ENCODE measurements at regions not wholly inside any gene's neighbourhood (a gene's known extent, or its start where the extent isn't known, plus 50 kb on each side); places are given as distances from the start of the nearest gene placed in this dataset.

GRCh38 chr3:78266550-78266949 is 1226.7 kb downstream of the ROBO2 start:
- peak; percentile 21 for DNase-seq

DNA sequence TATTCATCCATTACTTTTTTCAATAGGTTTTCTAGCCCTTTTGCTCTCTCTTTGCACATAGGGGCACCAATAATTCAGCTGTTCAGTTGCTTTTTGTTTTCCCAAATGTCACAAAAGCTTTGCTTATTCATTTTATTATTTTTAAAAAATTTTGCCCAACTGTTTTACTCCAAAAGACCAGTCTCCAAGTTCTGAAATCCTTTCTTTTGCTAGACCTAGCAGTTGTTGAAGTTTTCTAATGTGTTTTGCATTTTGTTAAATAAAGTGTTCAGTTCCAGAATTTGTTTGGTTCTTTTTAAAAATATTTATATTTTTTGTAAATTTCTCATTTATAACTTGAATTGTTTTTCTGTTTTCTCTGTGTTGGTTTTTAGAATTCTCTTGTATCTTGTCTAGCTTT is 1227.3 kb downstream of the ROBO2 start:
- DNase-seq, result no peak

- no peak for DNase-seq
Observed at GRCh38 chr3:78268087-78268486, 1228.2 kb downstream of the ROBO2 start.

DNA sequence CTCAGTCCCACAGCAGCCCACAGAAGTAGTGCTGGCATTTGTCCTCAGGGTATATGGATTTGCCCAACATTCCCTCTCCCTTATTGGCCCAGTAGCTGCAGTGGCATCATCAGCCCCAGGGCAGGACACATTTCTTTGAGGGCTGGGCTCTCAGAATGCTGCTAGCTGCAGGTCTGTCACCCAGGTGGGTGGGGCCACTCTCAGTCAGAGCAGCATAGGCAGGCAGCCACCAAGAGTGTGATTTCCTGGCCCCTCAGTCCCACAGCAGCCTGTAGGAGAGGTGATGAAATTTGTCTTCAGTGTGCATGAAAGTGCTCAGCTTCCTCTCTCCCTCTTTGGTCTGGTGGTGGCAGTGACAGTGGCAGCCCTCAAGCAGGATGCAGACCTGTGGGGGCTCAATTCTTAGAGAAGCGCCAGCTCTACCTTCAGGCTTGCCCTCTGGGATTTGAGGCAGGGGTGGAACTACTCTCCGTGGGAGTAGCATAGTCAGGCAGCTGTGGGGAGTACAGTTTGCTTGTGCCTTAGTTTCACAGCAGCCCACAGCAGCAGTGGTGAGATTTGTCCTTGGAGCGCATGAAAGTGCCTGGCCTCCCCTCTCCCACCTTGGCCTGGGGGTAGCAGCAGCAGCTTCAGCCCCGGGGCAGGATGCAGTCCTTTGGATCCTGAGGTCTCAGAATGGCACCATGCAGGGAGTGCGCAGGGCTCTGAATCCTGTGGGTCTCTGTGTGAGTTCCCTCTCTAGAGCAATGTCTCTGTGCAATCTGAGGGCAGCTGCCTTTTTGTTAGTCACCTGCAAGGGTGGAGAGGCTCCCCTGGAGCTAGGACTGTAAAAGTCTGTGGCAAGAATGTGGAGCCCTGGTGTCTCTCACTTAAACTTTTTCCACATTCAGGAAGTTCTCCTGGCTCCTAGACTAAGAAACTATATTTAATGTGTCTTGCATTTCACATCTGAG is 1229.1 kb downstream of the ROBO2 start:
- no peak for DNase-seq

DNA sequence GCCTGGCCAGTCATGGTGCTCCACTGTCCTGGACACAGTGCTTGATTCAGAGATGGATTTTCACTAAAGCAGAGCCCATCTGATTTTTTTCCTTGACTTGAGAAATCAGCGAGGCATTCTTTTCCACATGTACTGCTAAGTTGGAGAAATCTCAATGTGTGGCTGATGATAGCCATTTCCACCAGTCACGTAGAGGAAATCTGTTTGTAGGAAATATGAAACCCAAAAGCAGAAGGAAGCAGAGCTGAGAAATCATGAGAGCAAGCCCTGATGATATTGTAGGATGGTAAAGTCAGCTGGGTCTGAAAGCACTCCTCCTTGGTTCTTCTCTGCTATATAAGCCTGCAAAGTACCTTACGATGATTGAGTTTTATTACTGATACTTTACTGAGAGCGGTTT is 1233.4 kb downstream of the ROBO2 start:
- no peak for DNase-seq

DNA sequence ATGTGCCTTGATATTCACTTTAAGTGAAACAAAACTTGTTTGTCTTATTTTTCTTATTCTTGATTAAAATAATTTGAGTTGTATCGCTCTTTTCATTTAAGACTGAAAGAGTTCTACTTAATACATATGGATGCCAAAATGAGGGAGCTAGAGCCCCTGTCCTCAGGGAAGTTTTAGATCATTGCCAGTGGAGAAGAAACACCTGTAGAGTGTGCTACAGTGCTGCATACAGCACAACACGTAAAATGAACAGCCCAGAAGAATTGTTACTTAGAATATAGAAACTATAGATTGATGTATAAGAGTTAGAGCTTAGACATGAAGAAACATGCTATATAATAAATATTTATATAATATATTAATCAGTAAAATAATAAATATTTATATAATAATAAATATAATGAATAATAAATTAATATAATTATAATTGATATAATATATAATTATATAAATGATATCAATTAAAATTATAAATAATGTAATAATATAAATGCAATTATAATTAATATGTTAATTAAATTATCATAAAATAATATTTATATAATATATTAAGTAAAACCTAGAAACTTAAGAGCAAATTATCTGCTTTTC is 1234.7 kb downstream of the ROBO2 start:
- no peak for DNase-seq

DNA sequence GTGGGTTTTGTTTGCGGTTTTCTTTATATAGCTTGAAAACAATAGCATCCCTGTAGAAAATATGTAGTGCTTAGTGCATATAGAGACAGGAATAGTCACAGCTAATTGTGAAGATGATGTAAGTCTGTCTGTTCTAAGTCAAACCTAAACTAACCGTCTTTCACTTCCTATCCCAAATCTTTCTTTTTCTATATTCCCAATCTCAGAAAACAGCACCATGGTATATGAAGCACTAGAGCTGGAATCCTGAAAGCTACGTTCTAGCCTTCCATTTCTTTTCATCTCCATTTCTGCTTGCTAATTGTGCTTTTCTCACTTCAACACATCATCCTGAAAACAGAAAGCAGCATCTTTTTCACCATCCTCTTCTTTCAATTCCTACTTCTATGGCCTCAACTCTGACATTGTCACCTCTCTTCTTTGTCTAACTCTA is 1235.5 kb downstream of the ROBO2 start:
- DNase-seq, result no peak

GRCh38 chr3:78277220-78277619 is 1237.3 kb downstream of the ROBO2 start:
- DNase-seq, result no peak

GRCh38 chr3:78277801-78278200 is 1237.9 kb downstream of the ROBO2 start:
- DNase-seq, result no peak

DNA sequence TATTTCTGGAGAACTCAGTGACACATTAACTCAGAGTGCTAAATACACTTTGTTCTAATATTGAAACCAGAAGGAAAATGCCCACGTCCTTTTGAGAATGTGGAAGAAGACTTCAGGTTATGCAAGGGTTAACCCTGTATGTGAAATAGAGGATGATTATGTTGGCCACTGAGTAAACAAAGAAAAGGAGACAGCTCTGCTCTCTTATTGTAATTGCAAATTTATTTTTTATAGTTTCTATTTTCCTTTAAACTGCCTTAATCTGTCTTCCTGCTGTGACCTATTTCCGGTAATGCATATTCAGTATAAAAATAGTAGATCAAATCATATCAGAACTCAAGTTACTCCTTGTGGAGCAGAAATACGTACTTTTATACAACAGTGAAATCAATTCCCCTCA is 1239.2 kb downstream of the ROBO2 start:
- no peak for DNase-seq

DNA sequence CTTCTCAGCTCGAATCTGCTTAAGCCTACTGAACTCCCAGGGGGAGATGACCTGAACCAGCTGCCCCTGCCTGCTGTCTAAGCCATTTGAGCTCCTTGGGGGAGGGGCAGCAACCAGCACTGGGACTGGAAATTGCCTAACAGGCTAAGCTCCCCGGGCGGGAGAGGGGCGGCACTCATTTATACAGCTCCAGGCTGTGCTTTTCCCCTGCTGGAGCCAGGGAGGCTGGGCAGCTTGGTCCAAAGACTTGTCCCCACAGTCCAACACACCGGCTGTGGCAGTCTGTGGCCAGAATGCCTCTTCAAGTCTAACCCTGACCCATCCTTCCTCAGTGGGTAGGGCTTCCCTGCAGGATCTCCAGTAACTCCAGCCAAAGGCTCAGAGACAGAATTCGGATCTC is 1241.5 kb downstream of the ROBO2 start:
- DNase-seq, result no peak

DNA sequence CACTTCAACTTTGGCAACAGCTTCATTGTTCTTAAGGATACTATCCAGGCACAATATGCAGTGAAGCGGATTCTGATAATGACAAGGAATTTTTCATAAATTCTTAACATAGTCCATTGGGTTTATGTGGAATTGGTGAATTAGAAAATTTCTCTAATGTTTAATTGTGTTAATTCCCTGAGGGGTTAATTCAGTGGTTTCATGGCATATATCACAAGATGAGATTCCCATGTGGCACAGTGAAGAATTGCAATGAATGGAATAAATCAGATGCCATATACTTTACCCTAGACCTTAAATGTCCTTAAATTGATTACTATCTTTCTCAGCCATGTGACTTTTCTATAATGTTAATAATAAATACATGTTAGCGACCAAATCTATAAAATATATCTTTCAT is 1244.1 kb downstream of the ROBO2 start:
- DNase-seq, result no peak

DNA sequence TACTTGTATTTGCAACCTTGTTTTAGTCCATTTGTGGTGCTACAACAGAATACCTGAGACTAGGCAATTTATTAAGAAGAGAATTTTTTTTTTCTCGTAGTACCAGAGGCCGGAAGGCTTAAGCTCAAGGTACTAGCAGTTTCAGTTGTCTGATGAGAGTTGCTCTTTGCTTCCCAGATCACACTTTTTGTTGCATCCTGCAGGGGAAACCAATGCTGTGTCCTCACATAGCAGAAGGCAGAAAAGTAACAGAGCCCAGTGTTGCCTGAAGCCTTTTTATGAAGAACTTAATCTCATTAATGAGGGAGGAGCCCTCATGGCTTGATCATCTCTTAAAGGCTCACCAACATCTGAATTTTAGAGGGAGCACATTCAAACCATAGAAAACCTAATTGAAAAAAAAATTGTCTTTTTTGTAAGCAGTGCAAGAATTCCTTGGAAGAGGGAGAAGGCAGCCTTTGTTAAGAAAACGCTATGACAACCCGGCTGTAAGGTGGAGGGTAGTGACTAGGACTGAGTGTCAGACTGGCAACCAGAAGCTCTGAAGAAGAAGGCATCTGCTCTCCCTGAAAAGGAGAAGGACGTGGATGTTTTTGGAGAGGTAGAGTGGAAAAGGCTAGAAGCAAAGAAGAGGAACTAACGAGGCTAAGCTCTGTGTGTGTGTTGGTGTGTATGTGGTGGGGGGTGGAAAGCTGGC is 1245.3 kb downstream of the ROBO2 start:
- no peak for DNase-seq

GRCh38 chr3:78287085-78287484 is 1247.2 kb downstream of the ROBO2 start:
- peak; percentile 39 for DNase-seq

- no peak for DNase-seq
Observed at GRCh38 chr3:78293284-78293683, 1253.4 kb downstream of the ROBO2 start.

- no peak for DNase-seq
Observed at GRCh38 chr3:78304115-78304514, 1264.2 kb downstream of the ROBO2 start.

- no peak for DNase-seq
Observed at GRCh38 chr3:78312851-78313250, 1273.0 kb downstream of the ROBO2 start.

- DNase-seq, result no peak
Observed at GRCh38 chr3:78313332-78313731, 1273.4 kb downstream of the ROBO2 start.

GRCh38 chr3:78314327-78314726 is 1274.4 kb downstream of the ROBO2 start:
- DNase-seq, result no peak

DNA sequence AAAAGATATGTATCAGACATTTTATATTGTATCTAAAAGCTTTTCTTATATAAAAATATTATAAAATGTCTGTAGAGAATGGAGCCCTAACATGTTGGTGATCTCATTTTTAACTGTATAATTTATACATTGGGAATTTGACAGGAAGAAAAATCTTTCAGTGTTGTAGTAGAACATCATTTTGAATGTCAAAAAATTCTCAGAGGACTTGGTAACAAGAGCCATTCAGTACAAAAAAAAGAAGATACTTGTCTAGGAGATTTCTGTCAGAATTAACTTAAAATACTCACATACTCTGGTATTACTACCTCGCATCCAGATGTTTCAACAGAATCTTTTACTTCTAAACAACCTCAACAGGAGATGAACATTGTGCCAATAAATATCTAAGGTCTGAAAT is 1277.9 kb downstream of the ROBO2 start:
- DNase-seq, result no peak

DNA sequence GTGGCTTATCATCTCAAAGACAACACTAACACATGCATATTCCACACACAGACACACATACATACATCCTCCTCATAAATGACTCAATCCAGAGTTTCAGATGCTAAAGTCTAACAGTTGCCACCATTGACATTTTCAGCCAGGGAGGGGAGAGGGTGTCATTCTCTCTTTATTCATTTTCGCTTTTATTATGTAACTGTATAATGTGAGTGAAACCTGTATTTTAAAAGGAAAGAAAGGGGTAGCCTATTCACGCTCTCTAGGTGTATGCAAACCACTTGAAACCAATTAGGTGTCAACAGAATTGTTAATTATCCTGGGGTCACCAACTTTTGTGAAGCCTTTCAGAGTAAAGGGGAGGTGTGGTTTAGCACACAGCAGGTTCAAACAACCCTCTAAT is 1282.9 kb downstream of the ROBO2 start:
- no peak for DNase-seq

GRCh38 chr3:78337801-78338211 is 1297.9 kb downstream of the ROBO2 start:
- peak; percentile 16 for DNase-seq

DNA sequence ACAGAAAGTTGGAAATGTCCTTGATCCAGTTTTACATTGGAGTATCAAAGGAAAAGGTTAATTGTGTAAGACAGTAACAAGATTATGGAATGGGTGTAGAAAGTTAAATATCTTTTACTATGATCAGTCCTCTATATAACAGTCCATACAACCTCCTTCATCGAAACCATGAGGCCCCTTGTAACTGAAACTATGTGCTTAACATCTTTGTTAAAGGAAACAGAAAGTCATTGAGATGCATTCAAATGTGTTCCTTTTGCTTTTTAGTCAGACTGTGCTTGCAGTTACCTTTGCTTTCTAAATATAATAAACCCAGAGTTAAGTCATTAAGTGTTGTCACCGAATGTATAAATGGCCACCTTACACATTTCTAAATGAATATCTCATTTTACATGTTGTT is 1298.5 kb downstream of the ROBO2 start:
- DNase-seq, result no peak

DNA sequence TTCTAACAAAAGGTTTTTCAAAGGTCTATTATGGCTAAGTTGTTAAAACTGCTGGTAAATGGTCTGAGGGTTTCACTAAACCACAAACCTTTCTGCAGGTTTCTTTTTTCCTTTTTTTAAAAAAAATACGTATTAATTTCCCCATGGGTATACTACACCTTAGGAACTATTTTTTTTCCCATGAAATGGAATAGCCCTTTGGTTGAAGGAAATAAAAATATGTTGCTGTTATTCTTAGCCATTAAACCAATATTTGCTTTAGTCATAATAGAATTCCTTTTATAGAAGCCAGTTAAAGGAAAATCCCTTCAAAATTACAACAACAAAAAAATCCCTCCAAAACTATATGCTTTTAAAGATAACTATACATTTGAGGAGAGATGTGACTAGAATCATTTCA is 1303.3 kb downstream of the ROBO2 start:
- DNase-seq, result no peak

All from kidney glomerular epithelial cell (primary cell).